A673 (cell line): ENCODE measurements at regions not wholly inside any gene's neighbourhood (a gene's known extent, or its start where the extent isn't known, plus 50 kb on each side); places are given as distances from the start of the nearest gene placed in this dataset.

Experiments used
- BruUV-seq: library from RNA; stranded (reverse); fragments of 400-500 nt; replicated peaks from 2 replicates; lab custom pipeline; 2021; lab: Mats Ljungman, UMichigan
- CTCF ChIA-PET: fragments of 300-600 bp; sonication (Branson Sonifier 250); formaldehyde crosslinking; loops from one replicate; lab custom pipeline; 2022; ENCODE audit warnings: antibody characterized with exemption; lab: Charles Lee
- POLR2A ChIA-PET: fragments of 300-600 bp; sonication (Branson Sonifier 250); formaldehyde crosslinking; loops from one replicate; lab custom pipeline; 2022; ENCODE audit warnings: antibody characterized with exemption; ENCODE audit not compliant: low non-redundant PET; lab: Charles Lee
- DNase-seq: peaks from one replicate; pipeline ENCODE4 v3.0.0-alpha.2; 2015; ENCODE audit warnings: low spot score
- H3K27ac ChIP-seq: fragments of 200-600 bp; sonication (generic); 2 replicates; pipeline ENCODE4 v1.5.1; 2016; ENCODE audit warnings: mixed run types, low read depth, mild to moderate bottlenecking, mixed read lengths, antibody characterized with exemption, low read length; ENCODE audit not compliant: poor library complexity, severe bottlenecking
- H3K27me3 ChIP-seq: fragments of 200-600 bp; sonication (generic); replicated peaks from 2 replicates; pipeline ENCODE4 v1.6.1; 2017; ENCODE audit warnings: mixed run types, low read depth, mild to moderate bottlenecking, mixed read lengths, antibody characterized with exemption, low read length; ENCODE audit not compliant: insufficient read depth, poor library complexity
- H3K36me3 ChIP-seq: fragments of 200-600 bp; sonication (generic); 2 replicates; pipeline ENCODE4 v1.6.1; 2016; ENCODE audit warnings: mixed run types, mild to moderate bottlenecking, mixed read lengths, antibody characterized with exemption, low read length; ENCODE audit not compliant: insufficient read depth, poor library complexity, severe bottlenecking
- H3K4me1 ChIP-seq: fragments of 200-600 bp; sonication (generic); 2 replicates; pipeline ENCODE4 v1.6.1; 2017; ENCODE audit warnings: mixed run types, mild to moderate bottlenecking, mixed read lengths, antibody characterized with exemption, low read length; ENCODE audit not compliant: insufficient read depth, poor library complexity, severe bottlenecking
- H3K4me3 ChIP-seq: fragments of 200-600 bp; sonication (generic); 2 replicates; pipeline ENCODE4 v1.5.1; 2016; ENCODE audit warnings: low read depth, mixed run types, mild to moderate bottlenecking, mixed read lengths, low read length; ENCODE audit not compliant: poor library complexity, severe bottlenecking
- H3K9me3 ChIP-seq: fragments of 200-600 bp; sonication (generic); 2 replicates; pipeline ENCODE4 v1.6.1; 2016; ENCODE audit warnings: mixed run types, low read depth, mild to moderate bottlenecking, mixed read lengths, antibody characterized with exemption, low read length; ENCODE audit not compliant: poor library complexity, severe bottlenecking
- EZH2 ChIP-seq: fragments of 200-600 bp; sonication (generic); IDR thresholded peaks from 2 replicates; pipeline ENCODE4 v1.6.1; 2017; ENCODE audit warnings: borderline replicate concordance, low read depth, mild to moderate bottlenecking, mixed read lengths, antibody characterized with exemption, low read length; ENCODE audit not compliant: poor library complexity, severe bottlenecking
- intact Hi-C: fragments of 100-400 bp; cut with micrococcal nuclease; formaldehyde crosslinking; loops from one replicate; pipeline ENCODE4 v1.10.0; 2022; ENCODE audit not compliant: unreplicated experiment
- TF ChIP-seq, protein P1 (sequence below): fragments of 300-800, 200-600 bp; sonication (generic); conservative IDR thresholded peaks from 2 replicates; pipeline ENCODE4 v1.5.1; 2017; ENCODE audit warnings: low read depth, mild to moderate bottlenecking, antibody characterized with exemption, low read length, moderate library complexity, mixed read lengths

DNA sequence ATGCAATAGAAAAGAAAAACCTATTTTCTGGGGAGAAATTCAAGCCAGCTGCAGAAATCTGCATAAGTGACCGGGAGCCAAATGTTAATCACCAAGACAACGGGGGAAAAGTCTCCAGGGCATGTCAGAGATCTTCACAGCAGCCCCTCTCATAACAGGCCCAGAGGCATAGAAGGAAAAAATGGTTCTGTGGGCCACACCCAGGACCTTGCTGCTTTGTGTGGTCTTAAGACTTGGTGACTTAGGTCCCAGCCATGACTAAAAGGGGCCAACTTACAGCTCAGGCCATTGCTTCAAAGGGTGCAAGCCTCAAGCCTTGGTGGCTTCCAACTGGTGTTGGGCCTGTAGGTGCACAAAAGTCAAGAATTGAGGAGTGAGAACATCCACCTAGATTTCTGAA lies 2847.6 kb upstream of the PCDH20 start:
- ChIA-PET POLR2A (no interaction called here), CTCF (no interaction called here)
- no peaks in the 10 kb centered on the region for H3K4me1 ChIP-seq
- DNase-seq: no peak
- H3K36me3 ChIP-seq: no peaks in the 10 kb centered on the region
- H3K27me3 ChIP-seq: no peaks in the 10 kb centered on the region
- H3K27ac ChIP-seq: no peak overlapping the region
- BruUV-seq: no TSS peak
- peaks cover 6% of the 10 kb centered on the region for H3K9me3 ChIP-seq
- intact Hi-C loops: no loop called here
- no peak overlapping the region for H3K4me3 ChIP-seq
- TF ChIP-seq EZH2: no peak
- TF ChIP-seq, protein P1, sequence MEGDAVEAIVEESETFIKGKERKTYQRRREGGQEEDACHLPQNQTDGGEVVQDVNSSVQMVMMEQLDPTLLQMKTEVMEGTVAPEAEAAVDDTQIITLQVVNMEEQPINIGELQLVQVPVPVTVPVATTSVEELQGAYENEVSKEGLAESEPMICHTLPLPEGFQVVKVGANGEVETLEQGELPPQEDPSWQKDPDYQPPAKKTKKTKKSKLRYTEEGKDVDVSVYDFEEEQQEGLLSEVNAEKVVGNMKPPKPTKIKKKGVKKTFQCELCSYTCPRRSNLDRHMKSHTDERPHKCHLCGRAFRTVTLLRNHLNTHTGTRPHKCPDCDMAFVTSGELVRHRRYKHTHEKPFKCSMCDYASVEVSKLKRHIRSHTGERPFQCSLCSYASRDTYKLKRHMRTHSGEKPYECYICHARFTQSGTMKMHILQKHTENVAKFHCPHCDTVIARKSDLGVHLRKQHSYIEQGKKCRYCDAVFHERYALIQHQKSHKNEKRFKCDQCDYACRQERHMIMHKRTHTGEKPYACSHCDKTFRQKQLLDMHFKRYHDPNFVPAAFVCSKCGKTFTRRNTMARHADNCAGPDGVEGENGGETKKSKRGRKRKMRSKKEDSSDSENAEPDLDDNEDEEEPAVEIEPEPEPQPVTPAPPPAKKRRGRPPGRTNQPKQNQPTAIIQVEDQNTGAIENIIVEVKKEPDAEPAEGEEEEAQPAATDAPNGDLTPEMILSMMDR: no peak

DNA sequence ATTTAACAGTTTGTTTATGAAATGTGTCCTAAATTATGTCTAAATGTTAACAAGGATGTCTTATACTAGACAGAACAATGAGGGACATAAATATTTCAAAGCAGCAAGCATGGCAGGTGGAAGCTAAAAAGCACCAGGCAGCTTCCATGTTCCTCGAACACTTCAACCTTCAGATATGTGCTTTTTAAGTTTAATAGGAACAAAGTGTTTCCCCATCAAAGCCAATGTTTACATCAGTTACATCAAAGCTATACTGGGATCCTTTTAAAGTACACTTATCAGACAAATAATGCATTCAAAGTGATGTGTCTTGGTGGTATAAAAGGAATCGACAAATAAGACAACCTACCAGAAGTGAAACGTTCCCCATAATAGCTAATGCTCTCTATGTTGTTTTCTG lies 2841.1 kb upstream of the PCDH20 start:
- intact Hi-C loops: no loop called here
- CTCF ChIA-PET: no interaction called here
- BruUV-seq: no TSS peak
- no peak overlapping the region for H3K4me3 ChIP-seq
- DNase-seq: no peak
- H3K27me3 ChIP-seq: no peaks in the 10 kb centered on the region
- H3K4me1 ChIP-seq: no peaks in the 10 kb centered on the region
- no peaks in the 10 kb centered on the region for H3K36me3 ChIP-seq
- H3K9me3 ChIP-seq: no peaks in the 10 kb centered on the region
- TF ChIP-seq, protein P1: no peak
- no peak for TF ChIP-seq EZH2
- POLR2A ChIA-PET: no interaction called here
- H3K27ac ChIP-seq: no peak overlapping the region

DNA sequence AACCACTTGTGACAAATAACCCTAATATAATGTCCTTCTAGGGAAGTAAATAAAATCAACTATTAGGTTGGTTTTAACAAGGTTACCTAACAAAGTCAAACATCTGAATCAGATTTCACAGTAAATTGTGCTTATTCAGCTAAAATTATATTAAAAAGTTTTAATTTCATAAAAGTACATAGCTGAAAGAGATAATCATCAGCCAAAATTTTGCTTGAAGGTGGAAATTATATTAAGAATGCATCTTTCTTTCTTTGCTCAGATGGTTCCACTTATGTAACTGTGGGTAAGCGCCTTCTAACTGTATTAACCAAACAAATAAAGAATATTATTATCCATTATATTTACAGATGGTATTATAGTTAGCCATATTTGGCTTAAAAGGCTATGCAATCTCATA lies 2840.3 kb upstream of the PCDH20 start:
- no peak overlapping the region for H3K27ac ChIP-seq
- no peaks in the 10 kb centered on the region for H3K4me1 ChIP-seq
- no peak overlapping the region for H3K4me3 ChIP-seq
- H3K27me3 ChIP-seq: no peaks in the 10 kb centered on the region
- POLR2A ChIA-PET: no interaction called here
- CTCF ChIA-PET: no interaction called here
- H3K9me3 ChIP-seq: no peaks in the 10 kb centered on the region
- TF ChIP-seq EZH2: no peak
- TF ChIP-seq, protein P1: no peak
- H3K36me3 ChIP-seq: no peaks in the 10 kb centered on the region
- intact Hi-C loops: no loop called here
- BruUV-seq: no TSS peak
- no peak for DNase-seq
